Osteocyte (in vitro differentiated cells): ENCODE measurements at regions not wholly inside any gene's neighbourhood (a gene's known extent, or its start where the extent isn't known, plus 50 kb on each side); places are given as distances from the start of the nearest gene placed in this dataset.
"Not testable (repeated sequence)": the region's sequence is repeated elsewhere in the genome, so short reads cannot be mapped to it uniquely, and the experiment has no call there.

ENCODE experiments used
- DNase-seq: peaks from one replicate; pipeline ENCODE4 v3.0.0; 2021; ENCODE audit warnings: mixed read lengths; ENCODE audit not compliant: unreplicated experiment; ENCODE audit errors: extremely low spot score
- H3K27ac Mint-ChIP-seq: one replicate; pipeline ENCODE4 v1.8.0; 2021; ENCODE audit warnings: mild to moderate bottlenecking, mixed read lengths; ENCODE audit not compliant: unreplicated experiment
- H3K27me3 Mint-ChIP-seq: one replicate; pipeline ENCODE4 v1.8.0; 2021; ENCODE audit warnings: mixed read lengths; ENCODE audit not compliant: unreplicated experiment
- H3K36me3 Mint-ChIP-seq: one replicate; pipeline ENCODE4 v1.8.0; 2021; ENCODE audit warnings: mixed read lengths; ENCODE audit not compliant: unreplicated experiment
- H3K4me1 Mint-ChIP-seq: one replicate; pipeline ENCODE4 v1.8.0; 2021; ENCODE audit warnings: mixed read lengths; ENCODE audit not compliant: unreplicated experiment
- H3K4me3 Mint-ChIP-seq: one replicate; pipeline ENCODE4 v1.8.0; 2021; ENCODE audit warnings: mild to moderate bottlenecking, moderate library complexity, mixed read lengths; ENCODE audit not compliant: unreplicated experiment
- H3K9me3 Mint-ChIP-seq: one replicate; pipeline ENCODE4 v1.8.0; 2021; ENCODE audit warnings: mixed read lengths; ENCODE audit not compliant: unreplicated experiment
- TF ChIP-seq, protein P1 (sequence below): fragments of 200-600 bp; sonication (generic); IDR thresholded peaks from 2 replicates; pipeline ENCODE4 v1.5.0; 2021; ENCODE audit warnings: antibody characterized with exemption, mild to moderate bottlenecking, moderate library complexity

GRCh38 chr15:87704276-87704675, 552.3 kb downstream of the NTRK3 start:
- H3K4me1 Mint-ChIP-seq = no peaks in the 10 kb centered on the region
- H3K27ac Mint-ChIP-seq = no peak overlapping the region
- H3K36me3 Mint-ChIP-seq = no peaks in the 10 kb centered on the region
- H3K4me3 Mint-ChIP-seq = no peak overlapping the region
- peaks cover 7% of the 10 kb centered on the region for H3K27me3 Mint-ChIP-seq
- H3K9me3 Mint-ChIP-seq = no peaks in the 10 kb centered on the region
- TF ChIP-seq, protein P1, sequence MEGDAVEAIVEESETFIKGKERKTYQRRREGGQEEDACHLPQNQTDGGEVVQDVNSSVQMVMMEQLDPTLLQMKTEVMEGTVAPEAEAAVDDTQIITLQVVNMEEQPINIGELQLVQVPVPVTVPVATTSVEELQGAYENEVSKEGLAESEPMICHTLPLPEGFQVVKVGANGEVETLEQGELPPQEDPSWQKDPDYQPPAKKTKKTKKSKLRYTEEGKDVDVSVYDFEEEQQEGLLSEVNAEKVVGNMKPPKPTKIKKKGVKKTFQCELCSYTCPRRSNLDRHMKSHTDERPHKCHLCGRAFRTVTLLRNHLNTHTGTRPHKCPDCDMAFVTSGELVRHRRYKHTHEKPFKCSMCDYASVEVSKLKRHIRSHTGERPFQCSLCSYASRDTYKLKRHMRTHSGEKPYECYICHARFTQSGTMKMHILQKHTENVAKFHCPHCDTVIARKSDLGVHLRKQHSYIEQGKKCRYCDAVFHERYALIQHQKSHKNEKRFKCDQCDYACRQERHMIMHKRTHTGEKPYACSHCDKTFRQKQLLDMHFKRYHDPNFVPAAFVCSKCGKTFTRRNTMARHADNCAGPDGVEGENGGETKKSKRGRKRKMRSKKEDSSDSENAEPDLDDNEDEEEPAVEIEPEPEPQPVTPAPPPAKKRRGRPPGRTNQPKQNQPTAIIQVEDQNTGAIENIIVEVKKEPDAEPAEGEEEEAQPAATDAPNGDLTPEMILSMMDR = no peak
- no peak for DNase-seq

DNA sequence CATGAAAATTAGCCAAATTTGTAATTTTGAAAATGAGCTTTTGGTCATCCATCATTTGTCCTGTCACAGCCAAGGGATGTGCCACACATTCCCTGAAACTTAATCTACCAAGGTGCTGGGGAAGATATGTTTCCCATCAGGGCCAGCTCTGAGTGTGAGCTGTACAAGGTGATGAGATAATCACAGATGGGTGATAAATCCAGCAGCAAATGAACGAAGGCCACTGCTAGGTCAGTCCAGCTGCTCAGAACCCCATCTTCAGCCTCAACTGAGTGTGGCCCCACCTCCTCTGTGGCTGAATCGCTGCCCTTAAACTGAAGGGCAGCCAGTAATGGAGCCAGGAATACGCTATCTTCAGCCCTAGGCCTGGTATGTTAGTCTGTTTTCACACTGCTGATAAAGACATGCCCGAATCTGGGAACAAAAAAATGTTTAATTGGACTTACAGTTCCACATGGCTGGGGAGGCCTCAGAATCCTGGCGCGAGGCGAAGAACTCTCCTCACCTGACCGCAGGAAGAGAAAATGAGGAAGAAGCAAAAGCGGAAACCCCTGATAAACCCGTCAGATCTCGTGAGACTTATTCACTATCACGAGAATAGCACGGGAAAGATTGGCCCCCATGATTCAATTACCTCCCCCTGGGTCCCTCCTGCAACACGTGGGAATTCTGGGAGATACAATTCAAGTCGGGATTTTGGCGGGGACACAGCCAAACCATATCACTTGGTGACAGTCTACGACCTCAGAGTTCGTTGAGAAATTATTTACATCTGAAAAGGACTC, 553.0 kb downstream of the NTRK3 start:
- Mint-ChIP-seq H3K9me3 (peaks cover 4% of the 10 kb centered on the region), H3K27me3 (peaks cover 7% of the 10 kb centered on the region), H3K4me3 (no peak overlapping the region), H3K27ac (no peak overlapping the region), H3K4me1 (no peaks in the 10 kb centered on the region), H3K36me3 (no peaks in the 10 kb centered on the region)
- DNase-seq = no peak
- TF ChIP-seq, protein P1 = no peak

DNA sequence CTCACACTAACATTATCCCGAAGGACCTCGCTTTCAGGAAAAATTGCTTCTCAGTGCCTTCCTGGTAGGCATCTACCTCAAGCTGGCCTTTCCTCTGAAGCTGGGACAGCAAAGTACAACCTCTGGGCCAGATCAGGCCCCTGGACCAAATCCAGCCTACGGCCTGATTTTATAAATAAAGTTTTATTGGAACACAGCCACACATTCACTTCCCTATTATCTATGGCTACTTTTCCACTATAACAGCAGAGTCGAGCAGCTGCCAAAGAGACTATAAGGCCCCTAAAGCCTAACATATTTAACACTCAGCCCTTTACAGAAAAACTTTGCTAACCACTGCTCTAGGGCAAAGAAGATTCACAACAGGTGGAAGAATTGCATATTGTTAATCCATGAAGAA, 554.3 kb downstream of the NTRK3 start:
- Mint-ChIP-seq H3K27me3 (peaks cover 7% of the 10 kb centered on the region), H3K4me1 (no peaks in the 10 kb centered on the region), H3K36me3 (no peaks in the 10 kb centered on the region), H3K27ac (no peak overlapping the region), H3K9me3 (peaks cover 4% of the 10 kb centered on the region), H3K4me3 (no peak overlapping the region)
- DNase-seq = no peak
- TF ChIP-seq, protein P1 = no peak

- DNase-seq, H3K4me1 Mint-ChIP-seq, H3K4me3 Mint-ChIP-seq, H3K27ac Mint-ChIP-seq, H3K36me3 Mint-ChIP-seq, H3K27me3 Mint-ChIP-seq: not testable (repeated sequence)
- peaks cover 16% of the 10 kb centered on the region for H3K9me3 Mint-ChIP-seq
Measured at GRCh38 chr15:87698467-87698866, 558.1 kb downstream of the NTRK3 start.

- no peaks in the 10 kb centered on the region for H3K27me3 Mint-ChIP-seq
- DNase-seq = no peak
- no peaks in the 10 kb centered on the region for H3K36me3 Mint-ChIP-seq
- no peaks in the 10 kb centered on the region for H3K4me1 Mint-ChIP-seq
- H3K4me3 Mint-ChIP-seq = no peak overlapping the region
- TF ChIP-seq, protein P1 = no peak
- no peak overlapping the region for H3K27ac Mint-ChIP-seq
- peaks cover 17% of the 10 kb centered on the region for H3K9me3 Mint-ChIP-seq
Measured at GRCh38 chr15:87689716-87690115, 566.8 kb downstream of the NTRK3 start.
